ENCODE measurements at regions not wholly inside any gene's neighbourhood (a gene's known extent, or its start where the extent isn't known, plus 50 kb on each side); places are given as distances from the start of the nearest gene placed in this dataset.
A peak's percentile ranks its signal among the peaks of the same experiment; 100 is the strongest.

DNA sequence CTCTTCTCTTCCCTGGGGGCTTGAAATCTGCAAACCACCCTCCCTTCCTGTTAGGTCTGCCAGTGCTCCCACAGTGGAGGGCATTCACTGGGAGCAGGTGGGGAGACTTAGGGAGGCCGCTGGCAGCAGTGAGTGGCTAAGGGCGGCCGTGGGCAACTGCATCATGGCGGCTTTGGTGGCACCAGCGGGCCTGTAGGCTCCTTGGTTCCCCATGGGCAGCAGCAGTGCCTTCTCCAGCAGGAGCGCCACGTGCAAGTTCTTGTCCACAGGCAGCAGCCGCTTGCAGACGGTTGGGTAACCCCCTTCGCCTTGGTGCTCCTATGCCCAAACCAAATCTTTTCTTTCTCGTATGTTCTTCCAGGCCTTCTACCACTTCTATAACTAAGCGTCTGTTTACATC, 158.2 kb downstream of the SREK1 start:
- DNase-seq (peak in 1 of 2 donors; percentile 48), ATAC-seq (ENCODE audit: low FRiP score in 2 of 2) (no peak)
- H3K9me3 ChIP-seq = no peaks in the 10 kb centered on the region
- WGBS, 2 donors = 90 to 96% methylated on average over 8 of the region's 12 CpGs
- no peak overlapping the region for H3K27ac ChIP-seq
- no peaks in the 10 kb centered on the region for H3K27me3 ChIP-seq
- no peak overlapping the region for H3K4me3 ChIP-seq
- H3K4me1 ChIP-seq = peaks cover 0 to 13% (median 3%) of the 10 kb centered on the region in 4 donors
- TF ChIP-seq EP300 (IDR thresholded peaks at IDR 0.05) = no peak
- no peak for TF ChIP-seq POLR2AphosphoS5 (IDR thresholded peaks at IDR 0.05)
- no peaks in the 10 kb centered on the region for H3K36me3 ChIP-seq

GRCh38 chr5:66306105-66306843, 162.2 kb downstream of the SREK1 start:
- H3K27ac ChIP-seq = no peak overlapping the region
- no peaks in the 10 kb centered on the region for H3K27me3 ChIP-seq
- H3K4me3 ChIP-seq = no peak overlapping the region
- no peaks in the 10 kb centered on the region for H3K9me3 ChIP-seq
- peak; percentile 88 to 92 for ATAC-seq (ENCODE audit: low FRiP score in 2 of 2)
- WGBS, 2 donors = 15 to 24% methylated on average over 9 of the region's 9 CpGs
- H3K36me3 ChIP-seq = no peaks in the 10 kb centered on the region
- TF ChIP-seq POLR2A (IDR thresholded peaks at IDR 0.05) (no peak), POLR2AphosphoS5 (IDR thresholded peaks at IDR 0.05) (no peak)
- TF ChIP-seq, protein P1, sequence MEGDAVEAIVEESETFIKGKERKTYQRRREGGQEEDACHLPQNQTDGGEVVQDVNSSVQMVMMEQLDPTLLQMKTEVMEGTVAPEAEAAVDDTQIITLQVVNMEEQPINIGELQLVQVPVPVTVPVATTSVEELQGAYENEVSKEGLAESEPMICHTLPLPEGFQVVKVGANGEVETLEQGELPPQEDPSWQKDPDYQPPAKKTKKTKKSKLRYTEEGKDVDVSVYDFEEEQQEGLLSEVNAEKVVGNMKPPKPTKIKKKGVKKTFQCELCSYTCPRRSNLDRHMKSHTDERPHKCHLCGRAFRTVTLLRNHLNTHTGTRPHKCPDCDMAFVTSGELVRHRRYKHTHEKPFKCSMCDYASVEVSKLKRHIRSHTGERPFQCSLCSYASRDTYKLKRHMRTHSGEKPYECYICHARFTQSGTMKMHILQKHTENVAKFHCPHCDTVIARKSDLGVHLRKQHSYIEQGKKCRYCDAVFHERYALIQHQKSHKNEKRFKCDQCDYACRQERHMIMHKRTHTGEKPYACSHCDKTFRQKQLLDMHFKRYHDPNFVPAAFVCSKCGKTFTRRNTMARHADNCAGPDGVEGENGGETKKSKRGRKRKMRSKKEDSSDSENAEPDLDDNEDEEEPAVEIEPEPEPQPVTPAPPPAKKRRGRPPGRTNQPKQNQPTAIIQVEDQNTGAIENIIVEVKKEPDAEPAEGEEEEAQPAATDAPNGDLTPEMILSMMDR (IDR thresholded peaks at IDR 0.05) = peak; percentile 51 to 75 (median 71)
- DNase-seq = peak in 1 of 2 donors; percentile 51
- H3K4me1 ChIP-seq = peaks cover 0 to 15% (median 3%) of the 10 kb centered on the region in 4 donors

DNA sequence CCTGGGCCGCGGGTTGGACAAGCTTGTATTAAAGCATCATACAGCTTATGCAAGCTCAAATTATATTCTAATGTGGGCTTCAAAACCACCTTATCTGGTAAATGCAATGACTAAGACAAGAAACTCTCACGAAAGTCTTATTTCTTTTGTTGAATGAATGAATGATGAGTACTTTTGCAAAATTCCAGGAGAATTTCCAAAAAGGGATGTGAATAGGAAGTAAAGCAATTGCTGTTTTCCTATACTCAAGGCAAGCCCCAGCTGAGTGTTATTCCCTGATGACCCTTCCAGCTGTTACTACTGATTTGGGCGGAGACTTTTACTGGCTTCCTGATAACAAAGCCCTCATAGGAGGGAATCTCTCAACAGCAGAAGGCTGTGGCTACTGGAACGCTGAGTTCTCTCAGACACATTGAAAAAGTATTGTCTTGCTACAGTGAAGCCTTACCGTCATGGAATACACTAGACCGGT, 162.8 kb downstream of the SREK1 start:
- DNase-seq (no peak), ATAC-seq (ENCODE audit: low FRiP score in 2 of 2) (peak in 1 of 2 donors; percentile 86)
- TF ChIP-seq EP300 (IDR thresholded peaks at IDR 0.05) (no peak), POLR2A (IDR thresholded peaks at IDR 0.05) (no peak), POLR2AphosphoS5 (IDR thresholded peaks at IDR 0.05) (no peak)
- TF ChIP-seq, protein P1 (IDR thresholded peaks at IDR 0.05) = no peak
- Histone ChIP-seq H3K27ac (no peak overlapping the region), H3K36me3 (no peaks in the 10 kb centered on the region), H3K27me3 (no peaks in the 10 kb centered on the region), H3K4me3 (no peak overlapping the region), H3K9me3 (no peaks in the 10 kb centered on the region), H3K4me1 (peaks cover 0 to 15% (median 3%) of the 10 kb centered on the region in 4 donors)
- WGBS, 2 donors = 55 to 60% methylated on average over 7 of the region's 7 CpGs

- no peak overlapping the region for H3K4me3 ChIP-seq
- TF ChIP-seq, protein P1 (IDR thresholded peaks at IDR 0.05) = peak; percentile 53 to 83 (median 75)
- TF ChIP-seq EP300 (IDR thresholded peaks at IDR 0.05) = no peak
- no peak for TF ChIP-seq POLR2A (IDR thresholded peaks at IDR 0.05)
- no peak for TF ChIP-seq POLR2AphosphoS5 (IDR thresholded peaks at IDR 0.05)
- H3K27me3 ChIP-seq = no peaks in the 10 kb centered on the region
- WGBS, 2 donors = 13 to 14% methylated on average over 6 of the region's 6 CpGs
- no peak overlapping the region for H3K27ac ChIP-seq
- no peaks in the 10 kb centered on the region for H3K9me3 ChIP-seq
- peaks cover 0 to 15% (median 3%) of the 10 kb centered on the region in 4 donors for H3K4me1 ChIP-seq
- H3K36me3 ChIP-seq = no peaks in the 10 kb centered on the region
- DNase-seq (no peak), ATAC-seq (ENCODE audit: low FRiP score in 2 of 2) (peak; percentile 80 to 93)
Measured at GRCh38 chr5:66307647-66308241, 163.6 kb downstream of the SREK1 start.

- TF ChIP-seq POLR2A (IDR thresholded peaks at IDR 0.05) = no peak
- TF ChIP-seq POLR2AphosphoS5 (IDR thresholded peaks at IDR 0.05) = no peak
- TF ChIP-seq, protein P1 (IDR thresholded peaks at IDR 0.05) = no peak
- no peak for TF ChIP-seq EP300 (IDR thresholded peaks at IDR 0.05)
- 86 to 93% methylated on average over 2 of the region's 2 CpGs for WGBS, 2 donors
Measured at GRCh38 chr5:66312266-66312665, 168.2 kb downstream of the SREK1 start.

More at GRCh38 chr5:66312266-66312665, 168.2 kb downstream of the SREK1 start:
- Histone ChIP-seq H3K4me3 (no peak overlapping the region), H3K9me3 (no peaks in the 10 kb centered on the region), H3K27ac (no peak overlapping the region), H3K36me3 (no peaks in the 10 kb centered on the region), H3K27me3 (no peaks in the 10 kb centered on the region), H3K4me1 (peaks cover 0 to 3% (median 0%) of the 10 kb centered on the region in 4 donors)
- ATAC-seq (ENCODE audit: low FRiP score in 2 of 2) = no peak
- DNase-seq = no peak

Measured in upper lobe of left lung (tissue), 6 donors.